GM21526 (cell line): ENCODE measurements at regions not wholly inside any gene's neighbourhood (a gene's known extent, or its start where the extent isn't known, plus 50 kb on each side); places are given as distances from the start of the nearest gene placed in this dataset.

Source experiments
- ATAC-seq: cut with Tn5 transposase; IDR thresholded peaks from one replicate; pipeline ENCODE4 v1.9.1; 2021; ENCODE audit warnings: moderate library complexity; ENCODE audit not compliant: unreplicated experiment, low FRiP score

GRCh38 chr18:24860978-24861680, 400.7 kb downstream of the HRH4 start:
- no peak for ATAC-seq

DNA sequence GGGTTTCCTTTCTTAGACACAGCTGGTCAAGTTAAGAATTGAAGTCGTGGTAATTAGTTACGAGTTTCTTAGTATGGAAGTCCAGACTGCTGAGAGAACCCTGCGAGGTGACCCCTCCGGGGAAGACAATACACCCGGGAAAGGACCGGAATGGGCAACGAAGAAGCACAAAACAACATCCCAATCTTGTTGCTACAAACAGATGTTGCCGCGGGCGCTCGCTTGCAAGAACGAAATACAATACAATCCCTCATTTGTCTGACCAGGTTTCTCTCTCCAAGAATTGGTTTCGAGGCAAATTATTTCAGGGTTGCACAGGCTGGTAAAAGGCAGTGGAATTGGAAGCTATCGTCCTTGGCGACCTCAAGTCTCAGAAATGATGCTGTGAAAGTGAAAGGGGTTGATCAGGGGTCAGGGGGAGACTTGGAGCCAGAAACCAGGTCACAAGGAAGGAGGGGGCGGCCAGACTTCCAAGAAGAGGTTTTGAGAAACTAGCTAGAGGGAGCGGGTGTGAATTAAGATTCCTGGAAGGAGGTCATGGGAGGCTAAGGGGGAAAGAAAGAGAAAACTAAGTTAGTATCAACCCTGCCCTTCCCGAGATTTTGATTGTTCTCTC, 401.9 kb downstream of the HRH4 start:
- ATAC-seq: no peak

GRCh38 chr18:24868311-24868710, 407.9 kb downstream of the HRH4 start:
- ATAC-seq: no peak

DNA sequence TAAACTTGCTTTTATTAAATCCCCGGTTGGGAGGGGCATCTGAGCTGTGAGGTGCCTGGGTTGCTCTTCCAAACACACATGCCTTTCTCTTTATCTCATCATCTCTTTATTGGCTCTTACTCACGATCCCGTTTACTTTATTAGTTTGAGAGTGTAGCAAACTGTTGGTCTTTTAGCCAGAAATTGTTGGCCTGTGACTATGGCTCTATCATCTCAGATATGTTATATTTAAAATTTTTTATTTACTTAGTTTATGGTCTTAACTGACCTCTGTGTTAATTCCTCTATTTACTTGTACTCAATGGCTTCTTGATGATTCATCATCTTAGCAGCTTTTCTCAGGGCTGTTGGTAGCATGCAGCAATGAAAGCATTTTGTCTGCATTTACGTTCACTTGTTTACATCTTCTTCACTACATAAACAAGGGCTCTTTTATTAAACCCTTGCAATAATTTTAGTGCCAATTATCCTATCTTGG, 408.4 kb downstream of the HRH4 start:
- no peak for ATAC-seq

DNA sequence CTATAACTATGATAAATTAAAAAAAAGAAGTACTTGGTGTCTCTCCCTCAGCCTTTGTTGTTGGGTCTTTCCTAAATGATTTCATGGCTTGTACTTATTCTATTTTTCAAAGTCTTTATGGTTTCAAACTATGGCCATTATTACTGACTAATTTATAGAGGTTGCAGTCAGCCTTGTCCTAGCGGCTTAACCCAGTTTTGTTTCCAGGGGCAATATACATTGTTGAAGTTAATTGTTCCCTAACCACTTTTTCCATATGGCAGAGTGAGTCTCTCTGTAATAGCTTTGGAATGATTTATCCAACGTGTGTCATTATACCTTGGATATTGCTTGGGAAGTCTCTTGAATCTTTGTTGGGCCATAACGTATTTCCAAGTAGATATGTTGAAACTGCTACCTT, 408.8 kb downstream of the HRH4 start:
- ATAC-seq: no peak

DNA sequence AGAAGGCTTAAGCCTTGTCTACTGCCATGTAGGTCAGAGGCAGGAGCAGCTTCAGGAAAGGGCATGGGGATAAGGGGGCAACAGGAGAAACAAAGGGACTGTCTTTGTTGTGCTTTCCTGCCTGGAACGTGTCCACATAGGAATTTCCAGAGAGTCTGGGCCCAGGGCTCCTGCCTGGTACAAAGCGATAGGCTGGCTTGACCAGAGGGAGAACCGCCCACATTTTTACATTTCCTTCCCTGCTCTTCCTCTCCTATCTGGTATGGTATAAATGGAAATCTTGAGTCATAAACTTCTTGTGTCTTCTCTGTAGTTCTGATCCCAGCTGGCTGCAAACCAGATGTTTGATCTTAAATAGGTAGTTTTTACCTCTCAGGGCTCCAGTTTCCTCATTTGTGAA, 414.8 kb downstream of the HRH4 start:
- no peak for ATAC-seq

DNA sequence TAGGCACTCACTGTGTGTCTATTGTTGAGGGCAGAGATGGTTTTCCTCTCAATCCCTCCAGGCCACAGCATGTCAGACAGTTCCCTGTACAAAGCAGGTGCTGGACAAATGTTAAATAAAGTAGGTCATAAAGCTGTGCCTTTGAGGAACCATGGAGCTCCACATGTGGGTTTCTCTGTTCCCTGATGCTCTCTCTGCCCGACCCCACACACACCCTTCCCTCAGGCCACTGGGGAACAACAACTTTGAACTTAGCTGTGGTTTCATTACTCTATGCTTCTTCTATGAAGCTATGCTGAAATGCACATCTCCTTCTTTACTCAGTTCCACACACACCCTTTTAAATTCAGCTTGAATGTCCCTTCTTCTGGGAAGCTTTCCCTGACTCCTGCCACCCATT, 415.3 kb downstream of the HRH4 start:
- ATAC-seq: no peak

DNA sequence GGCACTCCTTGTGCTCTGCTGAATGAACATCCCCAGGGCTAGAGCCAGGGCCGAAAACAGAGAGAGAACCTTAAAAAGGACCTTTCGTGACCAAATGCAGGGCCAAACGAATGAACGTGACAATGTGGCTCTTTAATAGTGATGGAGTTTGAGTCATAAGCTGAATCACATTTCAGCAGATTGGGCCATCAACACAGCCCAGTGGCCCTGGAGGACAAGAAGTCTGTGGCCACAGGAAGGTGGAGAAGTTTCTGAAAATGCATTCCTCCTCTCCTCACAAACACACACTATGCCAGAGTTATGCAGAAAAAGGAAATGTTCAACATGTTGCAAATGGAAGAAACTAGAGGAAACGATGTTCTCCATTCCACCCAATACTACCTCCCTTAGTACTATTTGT, 415.8 kb downstream of the HRH4 start:
- ATAC-seq: no peak

DNA sequence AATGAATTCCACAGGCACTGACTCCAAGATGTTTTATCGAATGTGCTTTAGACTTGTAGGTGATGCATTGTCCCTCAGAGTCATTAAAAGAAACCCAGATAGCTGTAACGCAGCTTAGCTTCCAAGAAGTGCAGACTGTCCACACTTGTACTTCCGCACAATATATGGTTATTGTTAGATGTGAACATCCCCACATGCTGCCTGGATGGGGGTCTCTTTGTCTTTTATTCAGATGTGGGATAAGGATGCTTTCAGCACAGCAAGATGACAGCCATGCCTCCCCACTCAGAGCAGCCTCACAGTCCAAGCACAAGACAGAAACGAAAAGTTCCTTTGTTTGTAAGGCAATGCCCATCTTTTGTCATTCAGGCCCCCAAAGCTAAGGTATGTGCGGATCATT, 416.6 kb downstream of the HRH4 start:
- ATAC-seq: no peak

- no peak for ATAC-seq
These were observed 417.1 kb downstream of the HRH4 start for GRCh38 chr18:24877546-24877945.

DNA sequence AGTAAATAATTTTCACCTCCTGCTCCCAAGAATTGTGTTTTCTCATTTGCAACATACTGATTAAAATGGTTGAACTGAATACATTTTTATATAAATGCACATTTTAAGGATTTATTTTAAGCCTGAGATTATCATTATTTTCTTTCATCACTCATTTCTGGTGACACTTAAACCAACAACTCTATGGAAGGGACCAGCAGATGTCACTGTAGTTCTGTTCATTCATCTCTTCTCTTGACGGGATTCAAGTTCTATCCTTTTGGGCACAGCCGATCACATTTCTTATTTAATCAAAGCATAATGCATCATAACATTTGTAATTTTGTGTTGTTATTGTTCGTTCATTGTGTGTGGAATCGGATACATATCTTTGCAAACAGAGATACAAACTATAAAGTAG, 417.9 kb downstream of the HRH4 start:
- ATAC-seq: no peak

DNA sequence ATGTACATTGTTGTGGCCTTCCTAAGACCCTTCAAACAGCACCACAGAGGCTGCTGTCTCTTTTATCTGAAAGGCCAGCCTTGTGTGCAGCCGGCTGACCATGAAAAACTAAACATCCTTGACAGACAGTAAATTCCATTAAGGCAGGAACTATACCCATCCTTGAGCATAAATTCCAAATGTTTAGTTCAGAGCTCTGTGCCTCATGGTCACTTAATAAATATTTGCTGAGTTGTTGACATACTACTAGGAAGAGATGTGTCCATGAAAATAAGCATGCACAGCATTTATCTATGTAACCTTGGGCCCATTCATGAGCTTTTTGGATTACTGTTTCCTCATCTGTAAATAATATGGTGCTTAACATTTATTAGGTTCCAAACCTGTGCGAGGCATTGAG, 424.8 kb downstream of the HRH4 start:
- no peak for ATAC-seq

- ATAC-seq: no peak
These were observed 434.4 kb downstream of the HRH4 start for GRCh38 chr18:24894880-24895279.

- ATAC-seq: no peak
These were observed 437.0 kb downstream of the HRH4 start for GRCh38 chr18:24897461-24897860.

- no peak for ATAC-seq
These were observed 441.7 kb downstream of the ZNF521 start for GRCh38 chr18:24910221-24910620.

GRCh38 chr18:24913507-24914170, 438.3 kb downstream of the ZNF521 start:
- ATAC-seq: no peak

DNA sequence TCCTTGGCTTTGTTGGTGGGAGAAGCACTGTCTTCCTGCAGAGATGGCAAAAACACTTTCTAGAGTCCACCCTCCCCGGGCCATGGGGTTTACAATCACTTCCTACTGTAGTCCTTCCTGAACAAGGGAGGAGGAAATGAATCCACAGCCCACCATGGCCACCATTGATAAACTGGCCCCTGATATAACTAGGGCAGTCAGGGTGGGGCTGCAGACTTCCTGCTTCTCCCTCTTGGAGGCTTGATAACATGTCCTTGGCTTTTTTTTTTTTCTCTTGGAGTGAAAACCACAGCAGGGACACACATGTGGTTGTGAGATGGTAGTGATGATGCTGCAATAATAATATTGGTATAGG, 437.8 kb downstream of the ZNF521 start:
- ATAC-seq: no peak

DNA sequence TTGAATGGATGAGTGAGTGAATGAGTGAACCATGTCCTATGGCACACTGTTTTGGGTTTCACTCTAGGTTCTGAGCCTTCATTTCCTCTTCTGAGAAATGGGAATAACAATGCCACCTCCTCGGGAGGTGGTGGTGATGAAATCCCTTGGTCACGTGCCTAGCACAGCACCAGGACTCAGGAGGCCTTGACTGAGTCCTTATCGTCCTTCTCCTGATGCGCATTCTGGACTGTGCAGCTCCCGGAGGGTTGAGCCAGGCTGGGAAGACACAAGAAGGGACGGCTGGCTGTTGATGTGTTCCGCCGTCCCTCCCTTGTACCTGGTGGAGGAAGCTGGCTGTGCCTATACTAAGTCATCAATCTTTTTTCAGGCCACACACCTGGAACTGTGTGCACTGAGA, 437.3 kb downstream of the ZNF521 start:
- ATAC-seq: no peak

DNA sequence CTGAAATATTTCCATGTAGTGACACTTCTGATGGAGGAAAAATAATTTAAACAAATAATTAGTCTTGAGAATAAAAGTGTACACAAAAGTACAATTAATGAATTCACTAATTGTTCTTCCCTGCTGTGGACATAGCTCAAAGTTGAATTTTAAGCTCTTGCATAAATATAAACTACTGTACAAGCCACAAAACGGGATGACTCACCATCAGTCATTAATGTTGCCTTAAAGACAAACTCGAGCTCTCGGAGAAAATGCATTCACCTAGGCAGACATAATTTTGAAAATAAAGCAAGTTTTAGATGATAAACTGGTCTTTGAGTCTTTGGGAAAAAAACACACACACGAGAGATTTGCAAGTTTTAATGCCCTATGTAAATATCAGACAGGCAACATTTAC, 436.4 kb downstream of the ZNF521 start:
- no peak for ATAC-seq

GRCh38 chr18:24917767-24918166, 434.2 kb downstream of the ZNF521 start:
- no peak for ATAC-seq

DNA sequence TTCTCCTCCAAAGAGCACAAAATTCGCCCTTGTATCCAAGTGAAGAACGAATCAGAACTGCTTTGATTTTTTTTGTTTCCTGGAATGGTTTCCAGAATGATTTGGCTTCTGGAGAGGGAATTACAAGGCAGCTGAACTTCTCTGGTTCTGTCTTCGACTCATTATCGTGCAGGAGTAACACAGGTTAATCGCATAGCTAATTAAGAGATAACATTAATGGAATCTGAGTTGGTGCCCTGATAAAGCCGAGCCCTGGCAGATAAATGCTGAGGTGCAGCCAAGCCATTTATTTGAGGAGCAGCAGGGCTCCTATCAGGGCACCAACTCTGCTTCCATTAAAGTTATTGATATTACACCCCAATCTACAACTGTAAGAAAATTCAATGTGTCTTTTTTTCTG, 433.7 kb downstream of the ZNF521 start:
- ATAC-seq: no peak

DNA sequence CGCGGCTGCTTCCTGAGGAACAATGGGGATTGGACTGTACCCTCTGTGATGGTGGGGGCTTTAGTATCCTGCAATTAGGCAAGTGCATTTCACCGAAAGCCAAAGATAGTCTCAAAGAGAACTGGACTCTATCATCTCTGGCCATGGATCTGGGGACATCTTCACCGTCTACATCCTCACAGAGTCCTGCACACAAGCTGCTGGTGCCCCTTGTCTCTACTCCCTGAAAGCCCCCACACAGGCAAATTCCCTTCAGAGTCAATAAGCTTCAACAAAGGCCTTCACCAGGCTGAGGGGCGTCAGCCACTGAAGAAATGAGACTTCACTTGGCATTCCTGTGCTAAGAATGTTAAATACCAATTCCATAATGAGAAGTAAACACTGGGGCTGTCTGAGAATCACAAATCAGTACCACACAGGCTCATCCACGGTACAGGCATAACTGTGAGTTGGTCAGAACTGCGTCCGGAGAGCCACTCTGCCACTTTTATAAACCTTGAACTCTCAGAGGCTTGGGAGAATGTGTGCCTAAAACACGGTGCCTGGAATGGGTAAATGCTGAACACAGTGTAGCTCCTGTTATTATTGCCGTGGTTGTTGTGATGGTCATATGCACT, 432.7 kb downstream of the ZNF521 start:
- no peak for ATAC-seq
